HFFc6 (cell line): ENCODE measurements at regions not wholly inside any gene's neighbourhood (a gene's known extent, or its start where the extent isn't known, plus 50 kb on each side); places are given as distances from the start of the nearest gene placed in this dataset.

Experiments
- DNase-seq: peaks from one replicate; pipeline ENCODE4 v3.0.0-alpha.2; 2018
- H3K27ac Mint-ChIP-seq: 2 replicates; pipeline ENCODE4 v1.8.0; 2020; ENCODE audit warnings: mild to moderate bottlenecking, mixed read lengths
- H3K27me3 Mint-ChIP-seq: 2 replicates; pipeline ENCODE4 v1.8.0; 2021; ENCODE audit warnings: mild to moderate bottlenecking, moderate library complexity, mixed read lengths; ENCODE audit not compliant: insufficient read depth
- H3K36me3 Mint-ChIP-seq: 2 replicates; pipeline ENCODE4 v1.8.0; 2021; ENCODE audit warnings: low read depth, mixed read lengths
- H3K4me1 Mint-ChIP-seq: 2 replicates; pipeline ENCODE4 v1.8.0; 2020; ENCODE audit warnings: low read depth, mixed read lengths
- H3K4me3 Mint-ChIP-seq: 2 replicates; pipeline ENCODE4 v1.8.0; 2020; ENCODE audit warnings: mild to moderate bottlenecking, moderate library complexity, mixed read lengths
- H3K9me3 Mint-ChIP-seq: 2 replicates; pipeline ENCODE4 v1.8.0; 2020; ENCODE audit warnings: mild to moderate bottlenecking, mixed read lengths
- TF ChIP-seq, protein P1 (sequence below): fragments of 200-600 bp; sonication (generic); IDR thresholded peaks from 2 replicates; pipeline ENCODE4 v1.5.0; 2021; ENCODE audit warnings: antibody characterized with exemption, mild to moderate bottlenecking

DNA sequence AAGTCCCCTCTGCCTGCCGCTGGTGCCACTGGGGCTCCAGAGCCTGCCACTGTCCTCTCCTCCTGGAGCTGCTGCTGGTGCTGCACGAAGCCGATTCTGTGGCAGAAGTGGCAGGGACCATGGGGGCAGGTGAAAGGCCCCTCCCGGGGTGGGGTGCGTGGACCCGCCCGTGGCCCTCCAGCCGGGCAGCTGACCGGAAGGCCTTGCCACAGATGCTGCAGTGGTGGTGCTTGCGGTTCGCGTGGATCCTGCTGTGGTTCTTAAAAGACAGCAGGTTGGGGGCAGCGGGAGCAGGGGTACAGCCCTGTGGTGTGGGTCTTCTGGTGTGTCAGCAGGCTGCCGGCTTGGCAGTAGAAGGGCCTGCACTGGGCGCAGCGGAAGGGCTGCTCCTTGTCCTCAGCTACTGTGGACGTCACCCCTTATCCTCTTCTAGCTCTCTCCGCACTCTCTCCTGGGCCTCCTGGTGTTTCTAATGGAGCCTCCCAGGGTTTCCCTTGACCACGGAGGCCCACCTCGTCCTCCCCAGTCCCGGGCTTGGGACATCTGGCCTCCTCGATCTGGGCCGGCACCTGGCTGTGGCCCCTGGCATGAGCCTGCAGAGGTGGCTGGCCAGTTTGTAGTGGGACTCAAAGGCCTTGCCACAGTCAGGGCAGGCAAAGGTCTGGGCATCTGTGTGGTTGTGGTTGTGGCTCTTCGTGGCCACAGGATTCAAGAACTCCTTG is 380.4 kb downstream of the OLFM4 start:
- Mint-ChIP-seq H3K9me3 (peaks cover 50% of the 10 kb centered on the region), H3K4me3 (no peak overlapping the region), H3K27me3 (no peaks in the 10 kb centered on the region; the same call in 1 of the 2 replicates), H3K27ac (no peak overlapping the region), H3K36me3 (0 out of 2 replicates have a peak, but pooled peaks cover 4% of the 10 kb centered on the region), H3K4me1 (no peaks in the 10 kb centered on the region)
- DNase-seq: no peak
- TF ChIP-seq, protein P1, sequence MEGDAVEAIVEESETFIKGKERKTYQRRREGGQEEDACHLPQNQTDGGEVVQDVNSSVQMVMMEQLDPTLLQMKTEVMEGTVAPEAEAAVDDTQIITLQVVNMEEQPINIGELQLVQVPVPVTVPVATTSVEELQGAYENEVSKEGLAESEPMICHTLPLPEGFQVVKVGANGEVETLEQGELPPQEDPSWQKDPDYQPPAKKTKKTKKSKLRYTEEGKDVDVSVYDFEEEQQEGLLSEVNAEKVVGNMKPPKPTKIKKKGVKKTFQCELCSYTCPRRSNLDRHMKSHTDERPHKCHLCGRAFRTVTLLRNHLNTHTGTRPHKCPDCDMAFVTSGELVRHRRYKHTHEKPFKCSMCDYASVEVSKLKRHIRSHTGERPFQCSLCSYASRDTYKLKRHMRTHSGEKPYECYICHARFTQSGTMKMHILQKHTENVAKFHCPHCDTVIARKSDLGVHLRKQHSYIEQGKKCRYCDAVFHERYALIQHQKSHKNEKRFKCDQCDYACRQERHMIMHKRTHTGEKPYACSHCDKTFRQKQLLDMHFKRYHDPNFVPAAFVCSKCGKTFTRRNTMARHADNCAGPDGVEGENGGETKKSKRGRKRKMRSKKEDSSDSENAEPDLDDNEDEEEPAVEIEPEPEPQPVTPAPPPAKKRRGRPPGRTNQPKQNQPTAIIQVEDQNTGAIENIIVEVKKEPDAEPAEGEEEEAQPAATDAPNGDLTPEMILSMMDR: no peak

DNA sequence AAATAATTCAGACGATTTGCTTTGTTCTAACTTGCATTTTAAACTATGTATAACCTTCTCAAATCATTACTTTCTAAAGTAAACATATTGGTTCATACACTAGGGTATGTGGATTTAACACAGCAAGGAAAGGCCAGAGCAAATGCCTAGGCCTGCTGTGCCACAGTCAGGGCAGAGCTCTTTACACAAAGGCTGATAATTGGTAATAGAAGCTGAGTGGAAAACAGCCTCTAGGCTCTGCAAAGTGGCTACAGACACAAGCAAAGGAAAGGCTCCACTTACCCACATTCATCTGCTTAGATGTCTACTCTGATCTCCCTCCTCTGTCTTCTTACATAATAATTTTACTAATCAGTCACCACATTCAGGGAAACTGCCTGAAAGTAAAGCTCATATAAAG is 382.9 kb downstream of the OLFM4 start:
- no peaks in the 10 kb centered on the region for H3K4me1 Mint-ChIP-seq
- TF ChIP-seq, protein P1: no peak
- DNase-seq: no peak
- peaks cover 47% of the 10 kb centered on the region for H3K9me3 Mint-ChIP-seq
- H3K4me3 Mint-ChIP-seq: no peak overlapping the region
- H3K36me3 Mint-ChIP-seq: 0 out of 2 replicates have a peak, but pooled peaks cover 4% of the 10 kb centered on the region
- H3K27ac Mint-ChIP-seq: no peak overlapping the region
- no peaks in the 10 kb centered on the region; the same call in 1 of the 2 replicates for H3K27me3 Mint-ChIP-seq

DNA sequence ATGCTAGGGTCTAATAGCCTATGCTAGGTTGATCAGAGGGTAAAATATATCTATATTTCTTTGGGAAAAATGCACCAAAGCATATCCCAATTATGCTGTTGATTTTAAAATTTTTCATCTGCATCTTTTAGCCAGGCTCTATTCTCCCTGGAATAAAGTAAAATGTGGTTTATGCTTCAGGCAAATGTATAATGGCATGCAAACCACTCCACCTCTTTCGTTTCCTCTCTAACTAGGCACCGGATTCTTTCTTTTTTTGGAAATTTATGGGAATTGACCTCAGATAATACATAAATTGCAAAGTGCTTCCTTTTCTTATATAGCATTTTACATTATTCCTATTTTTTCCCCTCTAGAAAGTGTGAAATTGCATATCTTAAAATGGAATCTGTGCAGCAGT is 386.5 kb downstream of the OLFM4 start:
- Mint-ChIP-seq H3K27me3 (no peaks in the 10 kb centered on the region; the same call in 1 of the 2 replicates), H3K4me3 (no peak overlapping the region), H3K9me3 (peaks cover 52% of the 10 kb centered on the region), H3K4me1 (no peaks in the 10 kb centered on the region), H3K36me3 (0 out of 2 replicates have a peak, but pooled peaks cover 4% of the 10 kb centered on the region), H3K27ac (no peak overlapping the region)
- DNase-seq: no peak
- TF ChIP-seq, protein P1: no peak

DNA sequence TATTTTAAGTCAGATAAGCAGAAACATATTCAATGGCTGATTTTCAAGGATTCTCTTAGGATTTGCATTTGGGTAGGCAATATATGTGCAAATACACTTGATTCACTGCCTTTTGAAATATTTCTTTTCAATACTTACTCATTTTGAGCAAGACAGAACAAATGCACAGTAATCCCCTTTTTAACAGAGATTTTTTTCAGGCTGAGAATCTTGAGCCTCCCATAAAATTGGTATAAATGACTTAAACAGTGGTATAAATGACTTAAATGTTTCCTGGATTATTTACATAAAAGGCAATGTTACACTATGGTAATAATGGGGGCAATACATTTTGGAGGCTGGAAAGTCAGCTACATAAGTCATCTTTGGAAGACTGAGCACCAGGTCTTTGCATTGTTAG is 389.0 kb downstream of the OLFM4 start:
- Mint-ChIP-seq H3K27me3 (no peaks in the 10 kb centered on the region), H3K9me3 (peaks cover 49% of the 10 kb centered on the region), H3K4me3 (no peak overlapping the region), H3K4me1 (no peaks in the 10 kb centered on the region), H3K27ac (no peak overlapping the region), H3K36me3 (0 out of 2 replicates have a peak, but pooled peaks cover 4% of the 10 kb centered on the region)
- no peak for DNase-seq
- TF ChIP-seq, protein P1: no peak

DNA sequence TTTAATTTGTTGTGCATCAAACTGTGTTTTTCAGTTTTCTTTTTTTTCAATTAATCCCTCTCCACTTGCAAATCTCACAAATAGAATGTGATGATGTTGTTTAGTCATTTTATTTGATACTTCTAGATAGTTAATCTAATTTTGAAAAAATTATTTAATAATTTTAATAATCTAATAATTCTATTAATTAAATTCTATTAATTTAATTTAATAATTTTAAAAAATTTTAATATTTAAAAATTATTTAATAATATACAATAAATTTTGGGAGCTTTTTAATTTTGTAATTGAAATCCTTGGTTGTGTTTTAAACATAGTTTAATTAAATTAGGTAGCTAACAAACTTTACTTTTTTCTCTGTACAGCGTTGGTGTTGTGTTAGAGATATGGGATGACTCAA is 393.8 kb downstream of the OLFM4 start:
- TF ChIP-seq, protein P1: no peak
- Mint-ChIP-seq H3K27ac (no peak overlapping the region), H3K4me1 (no peaks in the 10 kb centered on the region)

More for the DNA sequence above, 393.8 kb downstream of the OLFM4 start:
- Mint-ChIP-seq H3K4me3 (no peak overlapping the region), H3K27me3 (no peaks in the 10 kb centered on the region), H3K9me3 (peaks cover 31% of the 10 kb centered on the region), H3K36me3 (no peaks in the 10 kb centered on the region)
- DNase-seq: no peak
